GM23338 (cell line): ENCODE measurements at regions not wholly inside any gene's neighbourhood (a gene's known extent, or its start where the extent isn't known, plus 50 kb on each side); places are given as distances from the start of the nearest gene placed in this dataset.

Source experiments
- ATAC-seq: fragments of 200-7000 bp; cut with Tn5 transposase; 3 replicates; pipeline ENCODE4 v1.9.1; 2020
- DNase-seq: peaks from one replicate; pipeline ENCODE4 v3.0.0-alpha.2; 2015; ENCODE audit warnings: low spot score
- H2AFZ ChIP-seq: fragments of 200-600 bp; sonication (generic); 2 replicates; pipeline ENCODE4 v1.8.0; 2016; ENCODE audit warnings: antibody characterized with exemption, mild to moderate bottlenecking, moderate library complexity
- H3F3A ChIP-seq: fragments of 200-600 bp; sonication (generic); replicated peaks from 2 replicates; pipeline ENCODE4 v1.8.0; 2017; ENCODE audit warnings: antibody characterized with exemption, mixed run types, low read depth
- H3K27ac ChIP-seq: fragments of 200-600 bp; sonication (generic); 2 replicates; pipeline ENCODE4 v1.6.1; 2016; ENCODE audit warnings: low read depth
- H3K27me3 ChIP-seq: fragments of 200-600 bp; sonication (generic); 2 replicates; pipeline ENCODE4 v1.8.0; 2016; ENCODE audit warnings: mild to moderate bottlenecking, mixed run types, moderate library complexity; ENCODE audit not compliant: insufficient read depth
- H3K36me3 ChIP-seq: fragments of 200-600 bp; sonication (generic); 2 replicates; pipeline ENCODE4 v1.8.0; 2016; ENCODE audit warnings: mild to moderate bottlenecking; ENCODE audit not compliant: insufficient read depth
- H3K4me1 ChIP-seq: fragments of 200-600 bp; sonication (generic); 2 replicates; pipeline ENCODE4 v1.8.0; 2016; ENCODE audit warnings: mild to moderate bottlenecking, moderate library complexity; ENCODE audit not compliant: insufficient read depth
- H3K4me2 ChIP-seq: fragments of 200-600 bp; sonication (generic); 2 replicates; pipeline ENCODE4 v1.7.1; 2017; ENCODE audit warnings: mixed run types
- H3K4me3 ChIP-seq: fragments of 200-600 bp; sonication (generic); 2 replicates; pipeline ENCODE4 v1.6.1; 2016; ENCODE audit warnings: mixed run types
- H3K79me2 ChIP-seq: fragments of 200-600 bp; sonication (generic); replicated peaks from 2 replicates; pipeline ENCODE4 v1.8.0; 2017; ENCODE audit warnings: mild to moderate bottlenecking; ENCODE audit not compliant: insufficient read depth
- H3K9me2 ChIP-seq: fragments of 200-600 bp; sonication (generic); 2 replicates; pipeline ENCODE4 v1.8.0; 2017; ENCODE audit not compliant: insufficient read depth
- H4K20me1 ChIP-seq: fragments of 200-600 bp; sonication (generic); replicated peaks from 2 replicates; pipeline ENCODE4 v1.8.0; 2017; ENCODE audit warnings: mild to moderate bottlenecking; ENCODE audit not compliant: insufficient read depth
- H3K27ac Mint-ChIP-seq: 2 replicates; pipeline ENCODE4 v1.8.0; 2020; ENCODE audit warnings: inconsistent platforms, mild to moderate bottlenecking, moderate library complexity, mixed read lengths
- H3K27me3 Mint-ChIP-seq: 3 replicates; pipeline ENCODE4 v1.8.0; 2022; ENCODE audit warnings: low read depth, mild to moderate bottlenecking, moderate library complexity, mixed read lengths, inconsistent platforms; ENCODE audit not compliant: insufficient read depth, poor library complexity
- H3K36me3 Mint-ChIP-seq: 3 replicates; pipeline ENCODE4 v1.8.0; 2021; ENCODE audit warnings: low read depth, mild to moderate bottlenecking, inconsistent platforms, moderate library complexity, mixed read lengths
- H3K4me1 Mint-ChIP-seq: 3 replicates; pipeline ENCODE4 v1.8.0; 2020; ENCODE audit warnings: mild to moderate bottlenecking, inconsistent platforms, mixed read lengths
- H3K4me3 Mint-ChIP-seq: 3 replicates; pipeline ENCODE4 v1.8.0; 2021; ENCODE audit warnings: moderate library complexity, mild to moderate bottlenecking, inconsistent platforms, mixed read lengths
- H3K9me3 Mint-ChIP-seq: 3 replicates; pipeline ENCODE4 v1.8.0; 2020; ENCODE audit warnings: moderate library complexity, mild to moderate bottlenecking, inconsistent platforms, mixed read lengths
- CREB1 ChIP-seq: fragments of 250-450 bp; sonication (Bioruptor Pico); IDR thresholded peaks from 2 replicates; pipeline ENCODE4 v1.5.0; 2020; ENCODE audit warnings: low read depth, mild to moderate bottlenecking, moderate library complexity
- EZH2 ChIP-seq: fragments of 200-600 bp; sonication (generic); IDR thresholded peaks from one replicate; pipeline ENCODE4 v1.8.0; 2017; ENCODE audit warnings: antibody characterized with exemption, mild to moderate bottlenecking, low read depth; ENCODE audit not compliant: unreplicated experiment
- EZH2phosphoT487 ChIP-seq: fragments of 200-600 bp; sonication (generic); IDR thresholded peaks from one replicate; pipeline ENCODE4 v1.8.1; 2018; ENCODE audit warnings: antibody characterized with exemption; ENCODE audit not compliant: unreplicated experiment
- JUNB ChIP-seq: IDR thresholded peaks from one replicate; pipeline ENCODE4 v1.6.1; 2016; ENCODE audit warnings: antibody characterized with exemption; ENCODE audit not compliant: unreplicated experiment
- NANOG ChIP-seq: IDR thresholded peaks from 2 replicates; pipeline ENCODE4 v1.6.1; 2016; ENCODE audit warnings: antibody characterized with exemption, borderline replicate concordance
- POLR2AphosphoS5 ChIP-seq: IDR thresholded peaks from 2 replicates; pipeline ENCODE4 v1.6.1; 2016; ENCODE audit warnings: antibody characterized with exemption, low read depth
- STAT1 ChIP-seq: IDR thresholded peaks from one replicate; pipeline ENCODE4 v1.6.1; 2016; ENCODE audit warnings: antibody characterized with exemption; ENCODE audit not compliant: unreplicated experiment
- ZNF114 ChIP-seq: fragments of 250-450 bp; sonication (Bioruptor Pico); IDR thresholded peaks from 2 replicates; pipeline ENCODE4 v1.5.0; 2020; ENCODE audit warnings: mild to moderate bottlenecking, moderate library complexity
- ZNF331 ChIP-seq: fragments of 250-450 bp; sonication (Bioruptor Pico); IDR thresholded peaks from 2 replicates; pipeline ENCODE4 v1.5.0; 2020; ENCODE audit warnings: low read depth, mild to moderate bottlenecking, moderate library complexity
- TF ChIP-seq, protein P1 (sequence below): IDR thresholded peaks from one replicate; pipeline ENCODE4 v1.6.1; 2018; ENCODE audit warnings: antibody characterized with exemption; ENCODE audit not compliant: unreplicated experiment
- TF ChIP-seq, protein P2 (sequence below), 2 experiments: fragments of 200-600 bp in 1 of 2; sonication (generic) in 1 of 2; conservative IDR thresholded peaks; 2 replicates each; pipeline versions ENCODE4 v1.5.1 to v1.6.1; 2016 to 2017; ENCODE audit warnings: antibody characterized with exemption in 2 of 2, low read depth in 2 of 2, mild to moderate bottlenecking in 2 of 2, moderate library complexity in 1 of 2
- TF ChIP-seq, protein P3 (sequence below): fragments of 250-450 bp; sonication (Bioruptor Pico); IDR thresholded peaks from 2 replicates; pipeline ENCODE4 v1.5.0; 2020; ENCODE audit warnings: mild to moderate bottlenecking, moderate library complexity
- TF ChIP-seq, protein P4 (sequence below): IDR thresholded peaks from 2 replicates; pipeline ENCODE4 v1.6.1; 2016; ENCODE audit warnings: antibody characterized with exemption

DNA sequence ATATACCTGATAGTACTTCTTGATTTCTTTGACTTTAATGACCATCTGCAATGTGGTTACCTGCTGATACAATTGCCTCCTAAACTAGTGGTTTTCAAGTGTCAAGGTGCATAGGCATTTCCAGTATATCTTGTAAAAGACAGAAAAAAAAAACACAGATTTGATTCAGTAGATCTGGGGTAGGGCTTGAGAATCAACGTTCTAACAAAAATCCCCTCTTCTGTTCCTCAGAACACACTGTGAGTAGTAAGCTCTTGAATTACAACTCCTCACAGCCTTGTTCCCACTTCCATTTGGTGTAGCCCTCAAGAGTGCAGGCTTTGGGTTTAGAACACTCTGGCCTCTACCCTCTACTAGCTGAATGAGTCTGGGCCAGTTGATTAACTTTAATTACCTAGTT is 78.0 kb upstream of the CTSC start:
- no peak for ATAC-seq
- Histone ChIP-seq H3K27ac (no peak overlapping the region), H4K20me1 (no peaks in the 10 kb centered on the region), H3K79me2 (no peaks in the 10 kb centered on the region), H3K27me3 (no peaks in the 10 kb centered on the region), H3K4me1 (no peaks in the 10 kb centered on the region), H3F3A (no peaks in the 10 kb centered on the region), H3K36me3 (no peaks in the 10 kb centered on the region), H3K4me3 (no peak overlapping the region), H3K4me2 (no peak overlapping the region), H2AFZ (no peak overlapping the region), H3K9me2 (no peaks in the 10 kb centered on the region)
- no peaks in the 10 kb centered on the region for H3K9me3 Mint-ChIP-seq
- no peaks in the 10 kb centered on the region for H3K36me3 Mint-ChIP-seq
- TF ChIP-seq, protein P1, sequence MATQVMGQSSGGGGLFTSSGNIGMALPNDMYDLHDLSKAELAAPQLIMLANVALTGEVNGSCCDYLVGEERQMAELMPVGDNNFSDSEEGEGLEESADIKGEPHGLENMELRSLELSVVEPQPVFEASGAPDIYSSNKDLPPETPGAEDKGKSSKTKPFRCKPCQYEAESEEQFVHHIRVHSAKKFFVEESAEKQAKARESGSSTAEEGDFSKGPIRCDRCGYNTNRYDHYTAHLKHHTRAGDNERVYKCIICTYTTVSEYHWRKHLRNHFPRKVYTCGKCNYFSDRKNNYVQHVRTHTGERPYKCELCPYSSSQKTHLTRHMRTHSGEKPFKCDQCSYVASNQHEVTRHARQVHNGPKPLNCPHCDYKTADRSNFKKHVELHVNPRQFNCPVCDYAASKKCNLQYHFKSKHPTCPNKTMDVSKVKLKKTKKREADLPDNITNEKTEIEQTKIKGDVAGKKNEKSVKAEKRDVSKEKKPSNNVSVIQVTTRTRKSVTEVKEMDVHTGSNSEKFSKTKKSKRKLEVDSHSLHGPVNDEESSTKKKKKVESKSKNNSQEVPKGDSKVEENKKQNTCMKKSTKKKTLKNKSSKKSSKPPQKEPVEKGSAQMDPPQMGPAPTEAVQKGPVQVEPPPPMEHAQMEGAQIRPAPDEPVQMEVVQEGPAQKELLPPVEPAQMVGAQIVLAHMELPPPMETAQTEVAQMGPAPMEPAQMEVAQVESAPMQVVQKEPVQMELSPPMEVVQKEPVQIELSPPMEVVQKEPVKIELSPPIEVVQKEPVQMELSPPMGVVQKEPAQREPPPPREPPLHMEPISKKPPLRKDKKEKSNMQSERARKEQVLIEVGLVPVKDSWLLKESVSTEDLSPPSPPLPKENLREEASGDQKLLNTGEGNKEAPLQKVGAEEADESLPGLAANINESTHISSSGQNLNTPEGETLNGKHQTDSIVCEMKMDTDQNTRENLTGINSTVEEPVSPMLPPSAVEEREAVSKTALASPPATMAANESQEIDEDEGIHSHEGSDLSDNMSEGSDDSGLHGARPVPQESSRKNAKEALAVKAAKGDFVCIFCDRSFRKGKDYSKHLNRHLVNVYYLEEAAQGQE = no peak
- TF ChIP-seq, protein P2, sequence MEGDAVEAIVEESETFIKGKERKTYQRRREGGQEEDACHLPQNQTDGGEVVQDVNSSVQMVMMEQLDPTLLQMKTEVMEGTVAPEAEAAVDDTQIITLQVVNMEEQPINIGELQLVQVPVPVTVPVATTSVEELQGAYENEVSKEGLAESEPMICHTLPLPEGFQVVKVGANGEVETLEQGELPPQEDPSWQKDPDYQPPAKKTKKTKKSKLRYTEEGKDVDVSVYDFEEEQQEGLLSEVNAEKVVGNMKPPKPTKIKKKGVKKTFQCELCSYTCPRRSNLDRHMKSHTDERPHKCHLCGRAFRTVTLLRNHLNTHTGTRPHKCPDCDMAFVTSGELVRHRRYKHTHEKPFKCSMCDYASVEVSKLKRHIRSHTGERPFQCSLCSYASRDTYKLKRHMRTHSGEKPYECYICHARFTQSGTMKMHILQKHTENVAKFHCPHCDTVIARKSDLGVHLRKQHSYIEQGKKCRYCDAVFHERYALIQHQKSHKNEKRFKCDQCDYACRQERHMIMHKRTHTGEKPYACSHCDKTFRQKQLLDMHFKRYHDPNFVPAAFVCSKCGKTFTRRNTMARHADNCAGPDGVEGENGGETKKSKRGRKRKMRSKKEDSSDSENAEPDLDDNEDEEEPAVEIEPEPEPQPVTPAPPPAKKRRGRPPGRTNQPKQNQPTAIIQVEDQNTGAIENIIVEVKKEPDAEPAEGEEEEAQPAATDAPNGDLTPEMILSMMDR (conservative IDR thresholded peaks at IDR 0.05; ENCODE audit: low read depth in 2 of 2) = no peak
- no peak for TF ChIP-seq NANOG
- no peak for TF ChIP-seq ZNF114
- TF ChIP-seq EZH2 = no peak
- TF ChIP-seq, protein P3, sequence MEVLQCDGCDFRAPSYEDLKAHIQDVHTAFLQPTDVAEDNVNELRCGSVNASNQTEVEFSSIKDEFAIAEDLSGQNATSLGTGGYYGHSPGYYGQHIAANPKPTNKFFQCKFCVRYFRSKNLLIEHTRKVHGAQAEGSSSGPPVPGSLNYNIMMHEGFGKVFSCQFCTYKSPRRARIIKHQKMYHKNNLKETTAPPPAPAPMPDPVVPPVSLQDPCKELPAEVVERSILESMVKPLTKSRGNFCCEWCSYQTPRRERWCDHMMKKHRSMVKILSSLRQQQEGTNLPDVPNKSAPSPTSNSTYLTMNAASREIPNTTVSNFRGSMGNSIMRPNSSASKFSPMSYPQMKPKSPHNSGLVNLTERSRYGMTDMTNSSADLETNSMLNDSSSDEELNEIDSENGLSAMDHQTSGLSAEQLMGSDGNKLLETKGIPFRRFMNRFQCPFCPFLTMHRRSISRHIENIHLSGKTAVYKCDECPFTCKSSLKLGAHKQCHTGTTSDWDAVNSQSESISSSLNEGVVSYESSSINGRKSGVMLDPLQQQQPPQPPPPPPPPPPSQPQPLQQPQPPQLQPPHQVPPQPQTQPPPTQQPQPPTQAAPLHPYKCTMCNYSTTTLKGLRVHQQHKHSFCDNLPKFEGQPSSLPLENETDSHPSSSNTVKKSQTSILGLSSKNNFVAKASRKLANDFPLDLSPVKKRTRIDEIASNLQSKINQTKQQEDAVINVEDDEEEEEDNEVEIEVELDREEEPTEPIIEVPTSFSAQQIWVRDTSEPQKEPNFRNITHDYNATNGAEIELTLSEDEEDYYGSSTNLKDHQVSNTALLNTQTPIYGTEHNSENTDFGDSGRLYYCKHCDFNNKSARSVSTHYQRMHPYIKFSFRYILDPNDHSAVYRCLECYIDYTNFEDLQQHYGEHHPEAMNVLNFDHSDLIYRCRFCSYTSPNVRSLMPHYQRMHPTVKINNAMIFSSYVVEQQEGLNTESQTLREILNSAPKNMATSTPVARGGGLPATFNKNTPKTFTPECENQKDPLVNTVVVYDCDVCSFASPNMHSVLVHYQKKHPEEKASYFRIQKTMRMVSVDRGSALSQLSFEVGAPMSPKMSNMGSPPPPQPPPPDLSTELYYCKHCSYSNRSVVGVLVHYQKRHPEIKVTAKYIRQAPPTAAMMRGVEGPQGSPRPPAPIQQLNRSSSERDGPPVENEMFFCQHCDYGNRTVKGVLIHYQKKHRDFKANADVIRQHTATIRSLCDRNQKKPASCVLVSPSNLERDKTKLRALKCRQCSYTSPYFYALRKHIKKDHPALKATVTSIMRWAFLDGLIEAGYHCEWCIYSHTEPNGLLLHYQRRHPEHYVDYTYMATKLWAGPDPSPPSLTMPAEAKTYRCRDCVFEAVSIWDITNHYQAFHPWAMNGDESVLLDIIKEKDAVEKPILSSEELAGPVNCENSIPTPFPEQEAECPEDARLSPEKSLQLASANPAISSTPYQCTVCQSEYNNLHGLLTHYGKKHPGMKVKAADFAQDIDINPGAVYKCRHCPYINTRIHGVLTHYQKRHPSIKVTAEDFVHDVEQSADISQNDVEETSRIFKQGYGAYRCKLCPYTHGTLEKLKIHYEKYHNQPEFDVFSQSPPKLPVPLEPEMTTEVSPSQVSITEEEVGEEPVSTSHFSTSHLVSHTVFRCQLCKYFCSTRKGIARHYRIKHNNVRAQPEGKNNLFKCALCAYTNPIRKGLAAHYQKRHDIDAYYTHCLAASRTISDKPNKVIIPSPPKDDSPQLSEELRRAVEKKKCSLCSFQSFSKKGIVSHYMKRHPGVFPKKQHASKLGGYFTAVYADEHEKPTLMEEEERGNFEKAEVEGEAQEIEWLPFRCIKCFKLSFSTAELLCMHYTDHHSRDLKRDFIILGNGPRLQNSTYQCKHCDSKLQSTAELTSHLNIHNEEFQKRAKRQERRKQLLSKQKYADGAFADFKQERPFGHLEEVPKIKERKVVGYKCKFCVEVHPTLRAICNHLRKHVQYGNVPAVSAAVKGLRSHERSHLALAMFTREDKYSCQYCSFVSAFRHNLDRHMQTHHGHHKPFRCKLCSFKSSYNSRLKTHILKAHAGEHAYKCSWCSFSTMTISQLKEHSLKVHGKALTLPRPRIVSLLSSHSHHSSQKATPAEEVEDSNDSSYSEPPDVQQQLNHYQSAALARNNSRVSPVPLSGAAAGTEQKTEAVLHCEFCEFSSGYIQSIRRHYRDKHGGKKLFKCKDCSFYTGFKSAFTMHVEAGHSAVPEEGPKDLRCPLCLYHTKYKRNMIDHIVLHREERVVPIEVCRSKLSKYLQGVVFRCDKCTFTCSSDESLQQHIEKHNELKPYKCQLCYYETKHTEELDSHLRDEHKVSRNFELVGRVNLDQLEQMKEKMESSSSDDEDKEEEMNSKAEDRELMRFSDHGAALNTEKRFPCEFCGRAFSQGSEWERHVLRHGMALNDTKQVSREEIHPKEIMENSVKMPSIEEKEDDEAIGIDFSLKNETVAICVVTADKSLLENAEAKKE (CRISPR knock-in tag) = no peak
- TF ChIP-seq STAT1 = no peak
- TF ChIP-seq CREB1 (CRISPR knock-in tag) = no peak
- no peak for TF ChIP-seq POLR2AphosphoS5
- TF ChIP-seq ZNF331 (CRISPR knock-in tag) = no peak
- no peak for TF ChIP-seq JUNB
- TF ChIP-seq, protein P4, sequence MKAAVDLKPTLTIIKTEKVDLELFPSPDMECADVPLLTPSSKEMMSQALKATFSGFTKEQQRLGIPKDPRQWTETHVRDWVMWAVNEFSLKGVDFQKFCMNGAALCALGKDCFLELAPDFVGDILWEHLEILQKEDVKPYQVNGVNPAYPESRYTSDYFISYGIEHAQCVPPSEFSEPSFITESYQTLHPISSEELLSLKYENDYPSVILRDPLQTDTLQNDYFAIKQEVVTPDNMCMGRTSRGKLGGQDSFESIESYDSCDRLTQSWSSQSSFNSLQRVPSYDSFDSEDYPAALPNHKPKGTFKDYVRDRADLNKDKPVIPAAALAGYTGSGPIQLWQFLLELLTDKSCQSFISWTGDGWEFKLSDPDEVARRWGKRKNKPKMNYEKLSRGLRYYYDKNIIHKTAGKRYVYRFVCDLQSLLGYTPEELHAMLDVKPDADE = no peak
- no peak for TF ChIP-seq EZH2phosphoT487
- peaks cover 3% of the 10 kb centered on the region; the same call in 1 of the 3 replicates for H3K4me1 Mint-ChIP-seq
- no peak overlapping the region for H3K4me3 Mint-ChIP-seq
- DNase-seq = no peak
- no peaks in the 10 kb centered on the region for H3K27me3 Mint-ChIP-seq
- H3K27ac Mint-ChIP-seq = no peak overlapping the region
